Activated CD4-positive, alpha-beta T cell treated with anti-CD3 and anti-CD28 coated beads, Interleukin-2, amount 10 ng/mL, durations not matched to agents 7 days and 5 days (primary cell): ENCODE measurements at regions not wholly inside any gene's neighbourhood (a gene's known extent, or its start where the extent isn't known, plus 50 kb on each side); places are given as distances from the start of the nearest gene placed in this dataset.

Source experiments
- CTCF ChIA-PET: fragments of 350-600 bp; sonication (Branson Sonifier 250); formaldehyde crosslinking; loops from one replicate; lab custom pipeline; 2021; ENCODE audit warnings: antibody characterized with exemption; lab: Charles Lee
- POLR2A ChIA-PET: fragments of 350-600 bp; sonication (Branson Sonifier 250); formaldehyde crosslinking; loops from one replicate; lab custom pipeline; 2021; ENCODE audit warnings: antibody characterized with exemption; lab: Charles Lee
- DNase-seq: peaks from one replicate; pipeline ENCODE4 v3.0.0-alpha.2; 2020
- H3K27ac Mint-ChIP-seq: one replicate; pipeline ENCODE4 v1.8.0; 2021; ENCODE audit warnings: mild to moderate bottlenecking, moderate library complexity, mixed read lengths
- H3K27me3 Mint-ChIP-seq: one replicate; pipeline ENCODE4 v1.8.0; 2021; ENCODE audit warnings: mixed read lengths
- H3K36me3 Mint-ChIP-seq: one replicate; pipeline ENCODE4 v1.8.0; 2021; ENCODE audit warnings: low read depth, mixed read lengths
- H3K4me1 Mint-ChIP-seq: one replicate; pipeline ENCODE4 v1.8.0; 2021; ENCODE audit warnings: mixed read lengths
- H3K4me3 Mint-ChIP-seq: one replicate; pipeline ENCODE4 v1.8.0; 2021; ENCODE audit warnings: mild to moderate bottlenecking, moderate library complexity, mixed read lengths
- H3K9me3 Mint-ChIP-seq: one replicate; pipeline ENCODE4 v1.8.0; 2021; ENCODE audit warnings: mixed read lengths

GRCh38 chr1:228956864-228957263 is 221.6 kb downstream of the RHOU start:
- no peaks in the 10 kb centered on the region for H3K36me3 Mint-ChIP-seq
- POLR2A ChIA-PET: no interaction called here
- no peak for DNase-seq
- H3K27ac Mint-ChIP-seq: no peak overlapping the region
- no peak overlapping the region for H3K4me3 Mint-ChIP-seq
- peaks cover 4% of the 10 kb centered on the region for H3K9me3 Mint-ChIP-seq
- no peaks in the 10 kb centered on the region for H3K4me1 Mint-ChIP-seq
- CTCF ChIA-PET: no interaction called here
- no peaks in the 10 kb centered on the region for H3K27me3 Mint-ChIP-seq

GRCh38 chr1:228957535-228957934 is 222.3 kb downstream of the RHOU start:
- ChIA-PET POLR2A (no interaction called here), CTCF (no interaction called here)
- Mint-ChIP-seq H3K36me3 (no peaks in the 10 kb centered on the region), H3K27me3 (peaks cover under 1% of the 10 kb centered on the region), H3K9me3 (peaks cover 4% of the 10 kb centered on the region), H3K27ac (no peak overlapping the region), H3K4me3 (no peak overlapping the region), H3K4me1 (no peaks in the 10 kb centered on the region)
- DNase-seq: no peak

- no peak overlapping the region for H3K27ac Mint-ChIP-seq
- ChIA-PET CTCF (no interaction called here), POLR2A (no interaction called here)
- DNase-seq: no peak
- peaks cover 4% of the 10 kb centered on the region for H3K9me3 Mint-ChIP-seq
- no peaks in the 10 kb centered on the region for H3K4me1 Mint-ChIP-seq
- peaks cover 4% of the 10 kb centered on the region for H3K27me3 Mint-ChIP-seq
- H3K4me3 Mint-ChIP-seq: no peak overlapping the region
- no peaks in the 10 kb centered on the region for H3K36me3 Mint-ChIP-seq
These were observed 222.8 kb downstream of the RHOU start for GRCh38 chr1:228958121-228958520.

GRCh38 chr1:228958741-228959140 is 223.5 kb downstream of the RHOU start:
- Mint-ChIP-seq H3K27ac (no peak overlapping the region), H3K4me1 (no peaks in the 10 kb centered on the region), H3K27me3 (peaks cover 4% of the 10 kb centered on the region), H3K36me3 (no peaks in the 10 kb centered on the region), H3K4me3 (no peak overlapping the region), H3K9me3 (peaks cover 4% of the 10 kb centered on the region)
- CTCF ChIA-PET: interaction anchor here (1.0 kb wide), 1 partner anchor 10 kb away, joined by 3 read pairs; no protein-coding TSS in a partner anchor
- no peak for DNase-seq
- POLR2A ChIA-PET: no interaction called here

- ChIA-PET POLR2A (no interaction called here), CTCF (no interaction called here)
- no peaks in the 10 kb centered on the region for H3K36me3 Mint-ChIP-seq
These were observed 225.4 kb downstream of the RHOU start for GRCh38 chr1:228960705-228961104.

GRCh38 chr1:228961511-228961910 is 226.2 kb downstream of the RHOU start:
- ChIA-PET CTCF (no interaction called here), POLR2A (no interaction called here)
- H3K4me1 Mint-ChIP-seq: no peaks in the 10 kb centered on the region
- no peak overlapping the region for H3K4me3 Mint-ChIP-seq
- no peaks in the 10 kb centered on the region for H3K36me3 Mint-ChIP-seq
- no peaks in the 10 kb centered on the region for H3K9me3 Mint-ChIP-seq
- peaks cover 4% of the 10 kb centered on the region for H3K27me3 Mint-ChIP-seq
- H3K27ac Mint-ChIP-seq: no peak overlapping the region
- no peak for DNase-seq

More at GRCh38 chr1:228960705-228961104, 225.4 kb downstream of the RHOU start:
- no peaks in the 10 kb centered on the region for H3K4me1 Mint-ChIP-seq
- no peak overlapping the region for H3K27ac Mint-ChIP-seq
- no peak overlapping the region for H3K4me3 Mint-ChIP-seq
- peaks cover 4% of the 10 kb centered on the region for H3K27me3 Mint-ChIP-seq
- H3K9me3 Mint-ChIP-seq: no peaks in the 10 kb centered on the region
- DNase-seq: no peak

- DNase-seq: no peak
- peaks cover 4% of the 10 kb centered on the region for H3K27me3 Mint-ChIP-seq
- no peaks in the 10 kb centered on the region for H3K4me1 Mint-ChIP-seq
- POLR2A ChIA-PET: no interaction called here
- no peak overlapping the region for H3K4me3 Mint-ChIP-seq
- no peaks in the 10 kb centered on the region for H3K36me3 Mint-ChIP-seq
- no peaks in the 10 kb centered on the region for H3K9me3 Mint-ChIP-seq
- CTCF ChIA-PET: interaction anchor here (1.5 kb wide), 1 partner anchor 9 kb away, joined by 3 read pairs; no protein-coding TSS in a partner anchor
- H3K27ac Mint-ChIP-seq: no peak overlapping the region
These were observed 228.5 kb downstream of the RHOU start for GRCh38 chr1:228963795-228964177.

- Mint-ChIP-seq H3K27ac (no peak overlapping the region), H3K9me3 (no peaks in the 10 kb centered on the region), H3K4me1 (no peaks in the 10 kb centered on the region), H3K4me3 (no peak overlapping the region), H3K36me3 (no peaks in the 10 kb centered on the region), H3K27me3 (peaks cover 4% of the 10 kb centered on the region)
- CTCF ChIA-PET: interaction anchor here (1.5 kb wide), 1 partner anchor 8 kb away, joined by 3 read pairs; no protein-coding TSS in a partner anchor
- no peak for DNase-seq
- POLR2A ChIA-PET: no interaction called here
These were observed 229.2 kb downstream of the RHOU start for GRCh38 chr1:228964178-228965089.

- Mint-ChIP-seq H3K9me3 (no peaks in the 10 kb centered on the region), H3K4me1 (peaks cover 3% of the 10 kb centered on the region), H3K27ac (no peak overlapping the region), H3K36me3 (no peaks in the 10 kb centered on the region), H3K27me3 (no peaks in the 10 kb centered on the region), H3K4me3 (no peak overlapping the region)
- ChIA-PET POLR2A (no interaction called here), CTCF (no interaction called here)
- DNase-seq: no peak
These were observed 233.8 kb downstream of the RHOU start for GRCh38 chr1:228968891-228969606.

- no peaks in the 10 kb centered on the region for H3K36me3 Mint-ChIP-seq
- ChIA-PET POLR2A (no interaction called here), CTCF (interaction anchor here (0.7 kb wide), 1 partner anchor 31 kb away, joined by 3 read pairs; no protein-coding TSS in a partner anchor)
- DNase-seq: no peak
- H3K27me3 Mint-ChIP-seq: no peaks in the 10 kb centered on the region
- H3K4me1 Mint-ChIP-seq: peaks cover 3% of the 10 kb centered on the region
- no peak overlapping the region for H3K27ac Mint-ChIP-seq
- H3K9me3 Mint-ChIP-seq: no peaks in the 10 kb centered on the region
- no peak overlapping the region for H3K4me3 Mint-ChIP-seq
These were observed 234.9 kb downstream of the RHOU start for GRCh38 chr1:228969953-228970800.

GRCh38 chr1:228972576-228972975 is 237.3 kb downstream of the RHOU start:
- Mint-ChIP-seq H3K36me3 (no peaks in the 10 kb centered on the region), H3K27ac (no peak overlapping the region), H3K4me3 (no peak overlapping the region), H3K9me3 (no peaks in the 10 kb centered on the region), H3K4me1 (peaks cover 3% of the 10 kb centered on the region), H3K27me3 (no peaks in the 10 kb centered on the region)
- ChIA-PET CTCF (interaction anchor here (1.1 kb wide), 1 partner anchor 9 kb away, joined by 3 read pairs; no protein-coding TSS in a partner anchor), POLR2A (no interaction called here)
- no peak for DNase-seq

GRCh38 chr1:228974273-228974672 is 239.0 kb downstream of the RHOU start:
- no peak for DNase-seq
- Mint-ChIP-seq H3K9me3 (no peaks in the 10 kb centered on the region), H3K27ac (no peak overlapping the region), H3K4me1 (peaks cover 3% of the 10 kb centered on the region), H3K4me3 (no peak overlapping the region), H3K27me3 (no peaks in the 10 kb centered on the region), H3K36me3 (no peaks in the 10 kb centered on the region)
- CTCF ChIA-PET: no interaction called here
- POLR2A ChIA-PET: no interaction called here
